ENCODE measurements at regions not wholly inside any gene's neighbourhood (a gene's known extent, or its start where the extent isn't known, plus 50 kb on each side); places are given as distances from the start of the nearest gene placed in this dataset.

DNA sequence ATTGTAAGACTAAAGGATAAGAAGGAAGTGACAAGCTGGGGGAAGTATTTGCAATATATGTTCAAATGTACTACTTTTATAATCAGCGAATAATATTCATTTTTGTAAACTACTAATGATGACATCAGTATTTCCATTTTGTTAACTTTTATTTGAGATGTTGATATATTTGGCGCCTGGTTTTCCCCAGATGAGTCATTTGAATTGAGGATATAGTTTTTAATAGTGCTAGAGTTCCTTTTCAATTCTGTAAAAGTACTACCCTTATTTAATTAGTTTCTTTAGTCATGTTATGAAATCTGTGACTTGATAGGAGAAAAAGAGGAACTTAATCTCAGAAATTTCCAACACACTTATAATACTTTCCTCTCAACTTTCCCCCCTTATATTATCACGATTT lies 495.3 kb downstream of the IRS1 start:
- DNase-seq = no peak
- Histone ChIP-seq H3K4me3 (no peak overlapping the region), H3K36me3 (no peaks in the 10 kb centered on the region), H3K27me3 (ENCODE audit: low read depth) (no peaks in the 10 kb centered on the region), H3K9me3 (no peaks in the 10 kb centered on the region), H3K4me1 (no peaks in the 10 kb centered on the region), H3K27ac (no peak overlapping the region)
- TF ChIP-seq, protein P1, sequence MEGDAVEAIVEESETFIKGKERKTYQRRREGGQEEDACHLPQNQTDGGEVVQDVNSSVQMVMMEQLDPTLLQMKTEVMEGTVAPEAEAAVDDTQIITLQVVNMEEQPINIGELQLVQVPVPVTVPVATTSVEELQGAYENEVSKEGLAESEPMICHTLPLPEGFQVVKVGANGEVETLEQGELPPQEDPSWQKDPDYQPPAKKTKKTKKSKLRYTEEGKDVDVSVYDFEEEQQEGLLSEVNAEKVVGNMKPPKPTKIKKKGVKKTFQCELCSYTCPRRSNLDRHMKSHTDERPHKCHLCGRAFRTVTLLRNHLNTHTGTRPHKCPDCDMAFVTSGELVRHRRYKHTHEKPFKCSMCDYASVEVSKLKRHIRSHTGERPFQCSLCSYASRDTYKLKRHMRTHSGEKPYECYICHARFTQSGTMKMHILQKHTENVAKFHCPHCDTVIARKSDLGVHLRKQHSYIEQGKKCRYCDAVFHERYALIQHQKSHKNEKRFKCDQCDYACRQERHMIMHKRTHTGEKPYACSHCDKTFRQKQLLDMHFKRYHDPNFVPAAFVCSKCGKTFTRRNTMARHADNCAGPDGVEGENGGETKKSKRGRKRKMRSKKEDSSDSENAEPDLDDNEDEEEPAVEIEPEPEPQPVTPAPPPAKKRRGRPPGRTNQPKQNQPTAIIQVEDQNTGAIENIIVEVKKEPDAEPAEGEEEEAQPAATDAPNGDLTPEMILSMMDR (IDR thresholded peaks at IDR 0.05) = no peak
- intact Hi-C loops (cut with DNase I) = no loop called here
- no peak for ATAC-seq

DNA sequence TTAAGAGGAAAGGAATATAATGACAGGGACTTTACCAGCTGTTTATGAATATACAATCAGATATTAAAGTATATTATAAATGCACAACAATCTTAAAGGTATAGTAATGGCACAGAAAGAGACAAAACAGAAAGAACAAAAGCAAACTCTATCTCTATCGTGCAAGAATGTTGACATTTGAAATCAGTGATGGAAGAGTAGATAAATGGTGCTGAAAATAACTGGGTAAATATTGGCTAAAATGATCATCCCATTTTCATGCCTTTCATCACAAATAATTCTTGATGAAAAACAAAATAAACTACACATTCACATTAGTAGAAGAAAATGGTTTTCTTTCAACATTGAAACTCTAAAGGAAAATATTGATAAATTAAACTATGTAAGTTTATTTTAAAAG lies 495.9 kb downstream of the IRS1 start:
- DNase-seq (no peak), ATAC-seq (no peak)
- H3K36me3 ChIP-seq = no peaks in the 10 kb centered on the region
- intact Hi-C loops (cut with DNase I) = no loop called here
- H3K4me1 ChIP-seq = no peaks in the 10 kb centered on the region
- H3K4me3 ChIP-seq = no peak overlapping the region
- TF ChIP-seq, protein P1 (IDR thresholded peaks at IDR 0.05) = no peak
- H3K27me3 ChIP-seq (ENCODE audit: low read depth) = no peaks in the 10 kb centered on the region
- H3K27ac ChIP-seq = no peak overlapping the region
- no peaks in the 10 kb centered on the region for H3K9me3 ChIP-seq

DNA sequence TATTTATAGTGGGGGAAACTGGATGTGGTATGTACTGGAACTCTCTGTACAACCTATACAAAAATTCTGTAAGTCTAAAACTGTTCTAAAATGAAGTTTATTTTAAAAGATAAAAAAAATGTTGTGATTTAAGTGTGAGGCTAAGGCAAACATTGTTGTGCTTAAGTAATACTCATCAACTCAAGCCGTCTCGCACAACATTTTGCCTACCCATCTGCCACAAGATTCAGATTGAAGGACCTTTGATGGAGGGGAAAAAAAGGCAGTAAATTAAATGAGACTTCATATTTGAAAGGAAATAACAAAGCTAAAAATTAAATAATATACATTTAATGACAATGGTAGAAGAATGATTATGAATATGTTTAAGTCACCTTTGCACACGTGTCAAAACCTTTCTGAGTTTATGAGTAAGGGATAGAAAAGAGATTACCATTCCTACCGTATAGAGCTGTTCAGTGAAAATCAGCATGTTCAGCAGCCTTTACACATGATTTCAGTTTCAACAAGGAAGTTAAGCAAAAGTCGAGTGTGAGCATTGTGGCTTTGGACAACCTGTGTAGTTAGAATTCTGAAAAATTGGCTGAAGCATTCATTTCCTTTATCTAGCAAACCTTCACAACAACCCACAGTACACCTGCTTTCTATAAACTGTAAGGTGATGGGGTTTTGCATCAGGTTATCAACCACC lies 499.3 kb downstream of the IRS1 start:
- no peak for DNase-seq
- ATAC-seq = no peak
- intact Hi-C loops (cut with DNase I) = no loop called here
- Histone ChIP-seq H3K27ac (no peak overlapping the region), H3K4me3 (no peak overlapping the region), H3K9me3 (no peaks in the 10 kb centered on the region), H3K36me3 (no peaks in the 10 kb centered on the region), H3K4me1 (no peaks in the 10 kb centered on the region), H3K27me3 (ENCODE audit: low read depth) (no peaks in the 10 kb centered on the region)
- TF ChIP-seq, protein P1 (IDR thresholded peaks at IDR 0.05) = no peak

DNA sequence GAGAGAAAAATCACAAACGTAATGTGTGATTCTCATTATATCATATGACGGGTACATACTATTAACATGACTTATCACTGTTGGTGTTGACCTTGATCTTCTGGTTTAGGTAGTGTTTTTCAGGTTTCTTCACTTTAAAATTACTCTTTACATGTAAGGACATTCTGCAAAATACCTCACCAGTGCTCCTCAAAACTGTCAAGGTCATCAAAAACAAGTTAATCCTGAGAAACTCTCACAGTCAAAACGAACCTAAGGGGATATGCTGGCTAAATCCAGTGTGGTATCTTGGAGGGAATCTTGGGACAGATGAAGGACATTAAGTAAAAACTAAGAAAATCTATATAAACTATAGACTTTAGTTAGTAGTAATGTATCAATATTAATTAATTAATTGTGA lies 499.8 kb downstream of the IRS1 start:
- TF ChIP-seq, protein P1 (IDR thresholded peaks at IDR 0.05) = no peak
- Histone ChIP-seq H3K4me3 (no peak overlapping the region), H3K4me1 (no peaks in the 10 kb centered on the region), H3K27me3 (ENCODE audit: low read depth) (no peaks in the 10 kb centered on the region), H3K36me3 (no peaks in the 10 kb centered on the region), H3K27ac (no peak overlapping the region), H3K9me3 (no peaks in the 10 kb centered on the region)
- ATAC-seq = no peak
- intact Hi-C loops (cut with DNase I) = no loop called here
- DNase-seq = no peak

DNA sequence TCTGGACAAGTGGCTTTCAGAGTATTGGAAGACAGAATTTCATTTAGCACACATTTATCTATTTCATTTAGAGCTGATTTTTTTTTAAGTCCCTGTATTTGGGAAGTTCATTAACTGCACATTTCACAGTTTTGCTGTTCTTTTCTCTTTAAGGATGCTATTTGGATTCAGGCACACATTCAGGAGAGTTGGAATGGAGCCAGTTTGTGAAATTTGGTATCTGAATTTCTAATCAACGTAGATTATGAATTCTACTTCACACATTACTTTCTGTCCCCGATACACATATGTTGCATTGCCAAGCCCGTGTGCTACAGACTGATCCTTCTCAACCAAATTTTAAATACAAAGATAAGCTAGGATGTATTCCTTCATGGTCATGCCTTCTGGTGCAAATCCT lies 503.9 kb downstream of the IRS1 start:
- H3K9me3 ChIP-seq = peaks cover 11% of the 10 kb centered on the region
- no peaks in the 10 kb centered on the region for H3K36me3 ChIP-seq
- H3K27ac ChIP-seq = no peak overlapping the region
- DNase-seq = no peak
- no peaks in the 10 kb centered on the region for H3K4me1 ChIP-seq
- no peaks in the 10 kb centered on the region for H3K27me3 ChIP-seq (ENCODE audit: low read depth)
- TF ChIP-seq, protein P1 (IDR thresholded peaks at IDR 0.05) = no peak
- intact Hi-C loops (cut with DNase I) = no loop called here
- ATAC-seq = no peak
- H3K4me3 ChIP-seq = no peak overlapping the region
